ENCODE measurements at regions not wholly inside any gene's neighbourhood (a gene's known extent, or its start where the extent isn't known, plus 50 kb on each side); places are given as distances from the start of the nearest gene placed in this dataset.
"Not testable (repeated sequence)": the region's sequence is repeated elsewhere in the genome, so short reads cannot be mapped to it uniquely, and the experiment has no call there.

DNA sequence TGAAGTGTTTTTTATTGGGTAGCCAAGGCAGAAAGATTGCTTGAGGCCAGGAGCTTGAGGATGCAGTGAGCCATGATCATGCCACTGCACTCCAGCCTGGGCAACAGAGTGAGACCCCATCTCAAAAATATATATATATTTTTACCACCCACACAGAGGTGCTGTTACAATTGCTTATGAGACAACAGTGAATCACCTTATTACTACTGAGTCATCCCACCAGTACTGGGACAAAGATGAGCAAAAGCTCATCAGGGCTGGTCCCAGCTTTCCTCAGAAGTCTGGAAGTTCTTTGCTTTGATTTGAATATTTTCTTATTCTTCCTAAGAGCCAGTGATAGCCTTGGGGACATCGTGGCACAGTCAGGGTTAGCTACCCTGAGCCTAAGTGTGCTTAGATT lies 207.7 kb downstream of the SOX2 start:
- Histone ChIP-seq H3K27ac (no peak overlapping the region), H3K27me3 (replicated peaks; ENCODE audit: insufficient read depth) (no peaks in the 10 kb centered on the region), H3K9me3 (no peaks in the 10 kb centered on the region), H3K36me3 (no peaks in the 10 kb centered on the region), H3K4me3 (no peak overlapping the region), H3K4me1 (ENCODE audit: control insufficient read depth in 1 of 2, low read depth in 2 of 2) (no peaks in the 10 kb centered on the region)
- TF ChIP-seq, protein P1, sequence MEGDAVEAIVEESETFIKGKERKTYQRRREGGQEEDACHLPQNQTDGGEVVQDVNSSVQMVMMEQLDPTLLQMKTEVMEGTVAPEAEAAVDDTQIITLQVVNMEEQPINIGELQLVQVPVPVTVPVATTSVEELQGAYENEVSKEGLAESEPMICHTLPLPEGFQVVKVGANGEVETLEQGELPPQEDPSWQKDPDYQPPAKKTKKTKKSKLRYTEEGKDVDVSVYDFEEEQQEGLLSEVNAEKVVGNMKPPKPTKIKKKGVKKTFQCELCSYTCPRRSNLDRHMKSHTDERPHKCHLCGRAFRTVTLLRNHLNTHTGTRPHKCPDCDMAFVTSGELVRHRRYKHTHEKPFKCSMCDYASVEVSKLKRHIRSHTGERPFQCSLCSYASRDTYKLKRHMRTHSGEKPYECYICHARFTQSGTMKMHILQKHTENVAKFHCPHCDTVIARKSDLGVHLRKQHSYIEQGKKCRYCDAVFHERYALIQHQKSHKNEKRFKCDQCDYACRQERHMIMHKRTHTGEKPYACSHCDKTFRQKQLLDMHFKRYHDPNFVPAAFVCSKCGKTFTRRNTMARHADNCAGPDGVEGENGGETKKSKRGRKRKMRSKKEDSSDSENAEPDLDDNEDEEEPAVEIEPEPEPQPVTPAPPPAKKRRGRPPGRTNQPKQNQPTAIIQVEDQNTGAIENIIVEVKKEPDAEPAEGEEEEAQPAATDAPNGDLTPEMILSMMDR (IDR thresholded peaks at IDR 0.05) = no peak
- DNase-seq (ENCODE audit: low spot score) = no peak
- ATAC-seq (ENCODE audit: insufficient number of reproducible peaks, low FRiP score, low read depth) = no peak

DNA sequence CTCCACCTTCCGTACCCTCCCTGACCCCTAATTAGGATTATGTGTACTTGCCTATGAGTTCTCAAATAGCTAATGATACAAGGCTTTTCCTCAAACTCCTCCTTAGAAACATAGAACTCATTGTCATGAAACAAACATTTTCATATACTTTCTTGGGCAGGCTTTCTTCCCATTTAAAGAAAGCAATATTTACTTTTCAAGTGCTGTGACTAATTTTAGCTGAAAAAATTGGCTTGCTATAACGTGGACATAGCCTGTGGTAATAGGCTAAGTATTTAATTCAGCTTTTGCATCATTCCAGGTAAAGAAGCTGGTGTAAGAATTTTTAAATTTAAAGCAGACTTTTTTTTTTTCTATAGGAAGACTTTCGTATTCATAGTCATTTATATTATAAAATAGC lies 208.7 kb downstream of the SOX2 start:
- no peaks in the 10 kb centered on the region for H3K9me3 ChIP-seq
- ATAC-seq (ENCODE audit: insufficient number of reproducible peaks, low FRiP score, low read depth) = no peak

DNA sequence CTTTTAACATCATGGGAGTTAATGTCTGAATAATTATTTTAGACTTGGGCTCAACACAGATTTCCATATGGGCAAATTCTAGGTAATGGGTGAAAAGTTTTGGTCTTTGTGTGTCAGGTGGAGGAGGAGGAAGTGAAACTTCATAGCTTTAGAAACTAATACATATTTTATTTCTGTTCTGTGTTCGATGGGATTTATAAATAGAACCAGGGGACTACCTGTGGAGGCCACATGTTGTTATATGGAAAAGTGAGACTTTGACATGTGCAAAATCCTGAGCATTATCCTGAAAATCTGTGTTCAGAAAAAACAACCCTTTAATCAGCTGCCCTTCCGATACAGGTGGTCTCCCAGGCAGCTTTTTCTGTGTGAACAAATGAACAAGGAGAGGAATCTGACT lies 209.5 kb downstream of the SOX2 start:
- Histone ChIP-seq H3K4me3 (no peak overlapping the region), H3K27me3 (replicated peaks; ENCODE audit: insufficient read depth) (no peaks in the 10 kb centered on the region), H3K36me3 (no peaks in the 10 kb centered on the region), H3K4me1 (ENCODE audit: control insufficient read depth in 1 of 2, low read depth in 2 of 2) (no peaks in the 10 kb centered on the region), H3K9me3 (no peaks in the 10 kb centered on the region), H3K27ac (no peak overlapping the region)
- ATAC-seq (ENCODE audit: insufficient number of reproducible peaks, low FRiP score, low read depth) (no peak), DNase-seq (ENCODE audit: low spot score) (no peak)
- TF ChIP-seq, protein P1 (IDR thresholded peaks at IDR 0.05) = no peak

More for the DNA sequence above, 208.7 kb downstream of the SOX2 start:
- DNase-seq (ENCODE audit: low spot score) = no peak
- Histone ChIP-seq H3K36me3 (no peaks in the 10 kb centered on the region), H3K4me1 (ENCODE audit: control insufficient read depth in 1 of 2, low read depth in 2 of 2) (no peaks in the 10 kb centered on the region), H3K27ac (no peak overlapping the region), H3K27me3 (replicated peaks; ENCODE audit: insufficient read depth) (no peaks in the 10 kb centered on the region), H3K4me3 (no peak overlapping the region)
- TF ChIP-seq, protein P1 (IDR thresholded peaks at IDR 0.05) = no peak

DNA sequence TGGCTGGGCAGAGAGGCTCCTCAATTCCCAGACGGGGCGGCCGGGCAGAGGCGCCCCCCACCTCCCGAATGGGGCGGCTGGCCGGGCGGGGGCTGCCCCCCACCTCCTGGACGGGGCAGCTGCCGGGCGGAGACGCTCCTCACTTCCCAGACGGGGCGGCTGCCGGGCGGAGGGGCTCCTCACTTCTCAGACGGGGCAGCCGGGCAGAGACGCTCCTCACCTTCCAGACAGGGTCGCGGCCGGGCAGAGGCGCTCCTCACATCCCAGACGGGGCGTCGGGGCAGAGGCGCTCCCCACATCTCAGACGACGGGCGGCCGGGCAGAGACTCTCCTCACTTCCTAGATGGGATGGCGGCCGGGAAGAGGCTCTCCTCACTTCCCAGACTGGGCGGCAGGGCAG lies 214.1 kb downstream of the SOX2 start:
- not testable (repeated sequence) for H3K4me3 ChIP-seq; H3K9me3 ChIP-seq; H3K4me1 ChIP-seq (ENCODE audit: control insufficient read depth in 1 of 2, low read depth in 2 of 2); H3K27me3 ChIP-seq (replicated peaks; ENCODE audit: insufficient read depth); H3K27ac ChIP-seq; H3K36me3 ChIP-seq; ATAC-seq (ENCODE audit: insufficient number of reproducible peaks, low FRiP score, low read depth); DNase-seq (ENCODE audit: low spot score)

DNA sequence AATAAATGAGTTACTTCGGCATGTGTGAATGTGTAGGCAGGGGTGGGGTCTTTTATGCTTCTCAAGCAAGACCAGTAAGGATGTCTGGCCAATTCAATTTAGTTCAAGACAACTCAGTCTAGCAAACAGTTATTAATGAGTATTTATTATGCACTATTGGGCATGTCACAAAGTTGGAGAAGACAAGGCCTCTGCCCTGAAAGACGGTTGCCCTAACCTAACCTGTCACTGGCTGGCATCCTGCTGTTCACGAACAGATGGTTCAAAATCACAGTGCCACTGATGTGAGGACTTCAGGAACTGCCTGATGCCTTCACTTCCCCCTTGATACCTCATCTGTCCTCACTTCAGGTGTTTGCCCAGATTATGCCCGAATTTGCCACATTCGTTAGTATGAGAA lies 217.8 kb downstream of the SOX2 start:
- no peaks in the 10 kb centered on the region for H3K9me3 ChIP-seq
- H3K4me3 ChIP-seq = no peak overlapping the region
- no peak for ATAC-seq (ENCODE audit: insufficient number of reproducible peaks, low FRiP score, low read depth)
- no peaks in the 10 kb centered on the region for H3K4me1 ChIP-seq (ENCODE audit: control insufficient read depth in 1 of 2, low read depth in 2 of 2)
- TF ChIP-seq, protein P1 (IDR thresholded peaks at IDR 0.05) = no peak
- no peaks in the 10 kb centered on the region for H3K27me3 ChIP-seq (replicated peaks; ENCODE audit: insufficient read depth)
- no peaks in the 10 kb centered on the region for H3K36me3 ChIP-seq
- no peak overlapping the region for H3K27ac ChIP-seq
- no peak for DNase-seq (ENCODE audit: low spot score)

DNA sequence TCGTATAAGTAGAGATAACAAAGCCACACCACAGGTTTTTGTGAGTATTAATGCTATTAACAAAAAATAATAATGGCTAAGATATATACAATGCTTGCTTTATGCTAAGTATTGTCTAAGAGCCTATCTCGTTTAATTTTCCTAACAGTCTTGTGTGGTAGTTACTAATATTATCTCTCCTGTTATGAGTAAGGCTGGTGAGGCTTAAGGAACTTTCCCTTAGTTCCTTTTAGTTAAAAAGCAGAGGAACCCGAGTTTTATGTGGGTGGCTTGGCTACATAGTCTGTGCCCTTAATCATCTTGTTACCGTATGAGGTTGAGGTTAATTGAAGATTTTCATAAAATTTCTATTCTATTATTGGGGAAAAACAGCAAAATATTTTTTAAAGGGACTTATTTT lies 218.4 kb downstream of the SOX2 start:
- no peak overlapping the region for H3K27ac ChIP-seq
- DNase-seq (ENCODE audit: low spot score) (no peak), ATAC-seq (ENCODE audit: insufficient number of reproducible peaks, low FRiP score, low read depth) (no peak)
- no peaks in the 10 kb centered on the region for H3K36me3 ChIP-seq
- H3K4me1 ChIP-seq (ENCODE audit: control insufficient read depth in 1 of 2, low read depth in 2 of 2) = no peaks in the 10 kb centered on the region
- no peak overlapping the region for H3K4me3 ChIP-seq
- TF ChIP-seq, protein P1 (IDR thresholded peaks at IDR 0.05) = no peak
- H3K27me3 ChIP-seq (replicated peaks; ENCODE audit: insufficient read depth) = no peaks in the 10 kb centered on the region
- no peaks in the 10 kb centered on the region for H3K9me3 ChIP-seq
